ENCODE measurements at regions not wholly inside any gene's neighbourhood (a gene's known extent, or its start where the extent isn't known, plus 50 kb on each side); places are given as distances from the start of the nearest gene placed in this dataset.
"Not testable (repeated sequence)": the region's sequence is repeated elsewhere in the genome, so short reads cannot be mapped to it uniquely, and the experiment has no call there.

DNA sequence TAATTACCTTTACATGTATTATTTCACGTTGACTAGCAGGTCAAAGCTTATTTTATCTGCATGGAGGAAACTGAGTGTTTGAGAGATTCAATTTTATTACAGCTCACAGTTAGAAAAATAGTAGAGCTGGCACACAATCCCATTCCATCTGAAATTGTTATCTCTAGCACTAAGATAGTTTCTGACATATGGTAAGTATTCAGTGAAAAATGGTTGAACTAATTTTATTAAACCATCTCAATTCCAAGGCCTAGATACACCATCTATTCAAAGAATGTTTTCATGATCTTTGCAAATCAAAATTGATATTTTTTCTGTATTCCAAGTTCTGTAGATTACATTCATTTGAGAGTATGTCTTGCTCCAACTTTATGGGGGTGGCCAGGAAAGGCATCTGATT is 125.4 kb upstream of the FAT3 start:
- no peak overlapping the region for H3K4me3 Mint-ChIP-seq
- no peaks in the 10 kb centered on the region for H3K4me1 Mint-ChIP-seq (ENCODE audit: low read depth)
- no peak for DNase-seq (ENCODE audit: low spot score)
- H3K27me3 Mint-ChIP-seq (ENCODE audit: low read depth) = no peaks in the 10 kb centered on the region
- H3K9me3 Mint-ChIP-seq = peaks cover 9% of the 10 kb centered on the region
- H3K27ac Mint-ChIP-seq = no peak overlapping the region
- no peaks in the 10 kb centered on the region for H3K36me3 Mint-ChIP-seq (ENCODE audit: low read depth)

DNA sequence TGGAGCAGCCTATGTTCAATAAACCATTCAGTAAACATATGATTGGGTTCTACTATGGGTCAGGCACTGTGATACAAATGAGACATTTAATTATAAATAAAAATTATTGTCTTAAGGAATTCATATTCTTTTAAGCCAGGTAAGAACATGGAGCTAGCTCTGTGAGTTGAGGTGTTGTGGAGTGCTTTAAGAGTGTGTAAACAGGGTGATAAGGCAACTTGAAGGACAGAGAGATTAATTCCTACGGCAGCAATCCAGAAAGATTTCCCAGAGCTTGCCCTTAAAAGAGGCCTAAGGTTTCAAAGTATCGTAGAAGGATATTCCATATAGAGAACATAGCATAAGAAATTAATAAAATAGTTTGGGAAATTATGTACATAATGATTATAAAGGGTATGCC is 126.4 kb upstream of the FAT3 start:
- no peak for DNase-seq (ENCODE audit: low spot score)
- H3K4me1 Mint-ChIP-seq (ENCODE audit: low read depth) = no peaks in the 10 kb centered on the region
- no peaks in the 10 kb centered on the region for H3K36me3 Mint-ChIP-seq (ENCODE audit: low read depth)
- no peak overlapping the region for H3K4me3 Mint-ChIP-seq
- no peak overlapping the region for H3K27ac Mint-ChIP-seq
- peaks cover 9% of the 10 kb centered on the region for H3K9me3 Mint-ChIP-seq
- H3K27me3 Mint-ChIP-seq (ENCODE audit: low read depth) = no peaks in the 10 kb centered on the region

DNA sequence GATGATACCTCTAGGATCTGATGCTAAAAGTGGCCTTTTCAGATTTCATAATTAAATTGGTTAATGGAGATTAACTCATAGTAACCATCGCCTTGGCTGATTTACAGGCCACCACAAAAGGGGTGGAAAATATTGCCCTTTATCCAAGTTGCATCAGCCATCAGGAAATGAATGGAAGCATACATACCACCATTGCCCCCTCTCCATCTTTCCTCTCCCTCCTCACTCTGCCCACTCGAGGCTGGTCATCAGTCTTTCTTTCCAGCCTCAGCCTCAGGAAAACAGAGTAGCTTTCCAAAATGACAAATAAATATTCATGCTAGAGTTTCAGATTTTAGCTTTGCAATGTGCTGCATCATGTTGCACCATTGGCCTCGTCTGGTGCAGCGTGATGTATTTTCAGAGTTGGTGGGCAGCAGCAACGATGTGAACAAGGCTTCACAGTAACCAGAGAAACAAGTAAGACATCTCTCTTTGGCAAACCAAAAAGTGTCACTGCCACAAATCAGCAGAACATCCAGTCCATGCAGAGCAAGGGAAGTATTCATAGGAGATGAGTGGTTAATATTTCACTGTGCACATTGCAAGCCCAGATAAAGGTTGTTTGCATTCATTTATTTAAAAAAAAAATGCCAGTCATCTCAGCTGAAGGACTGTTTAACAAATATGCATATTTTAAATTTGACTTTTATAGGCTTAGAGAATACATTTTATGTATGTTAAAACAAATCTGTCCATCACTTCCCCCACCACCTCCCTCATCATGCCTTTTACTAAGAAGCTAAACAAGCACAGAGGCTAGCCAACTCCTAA is 136.7 kb upstream of the FAT3 start:
- no peak for DNase-seq (ENCODE audit: low spot score)
- no peaks in the 10 kb centered on the region for H3K4me1 Mint-ChIP-seq (ENCODE audit: low read depth)
- H3K27me3 Mint-ChIP-seq (ENCODE audit: low read depth) = no peaks in the 10 kb centered on the region
- H3K27ac Mint-ChIP-seq = no peak overlapping the region
- H3K9me3 Mint-ChIP-seq = peaks cover 33% of the 10 kb centered on the region
- no peaks in the 10 kb centered on the region for H3K36me3 Mint-ChIP-seq (ENCODE audit: low read depth)
- no peak overlapping the region for H3K4me3 Mint-ChIP-seq

DNA sequence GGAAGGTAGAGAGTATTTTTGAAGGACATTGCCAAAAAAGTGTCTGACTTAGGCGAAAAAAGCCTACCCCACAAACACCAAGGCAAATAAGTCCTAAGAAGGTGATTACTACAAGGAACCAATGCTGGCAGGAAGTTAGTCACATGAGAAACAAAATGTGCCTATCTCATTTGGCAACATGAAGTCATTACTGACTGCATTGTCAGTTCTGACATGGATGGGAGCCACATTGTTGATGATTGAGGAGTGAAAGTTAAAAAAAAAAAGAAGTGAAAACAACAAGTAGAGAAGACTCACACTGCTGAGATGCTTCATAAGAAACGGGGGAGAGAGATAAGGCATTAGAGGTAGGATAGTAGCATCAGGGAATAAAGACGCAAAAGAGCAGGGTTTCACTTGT is 141.5 kb upstream of the FAT3 start:
- H3K9me3 Mint-ChIP-seq = peaks cover 22% of the 10 kb centered on the region
- no peak overlapping the region for H3K4me3 Mint-ChIP-seq
- H3K27me3 Mint-ChIP-seq (ENCODE audit: low read depth) = no peaks in the 10 kb centered on the region
- H3K27ac Mint-ChIP-seq = no peak overlapping the region
- no peak for DNase-seq (ENCODE audit: low spot score)
- no peaks in the 10 kb centered on the region for H3K36me3 Mint-ChIP-seq (ENCODE audit: low read depth)
- no peaks in the 10 kb centered on the region for H3K4me1 Mint-ChIP-seq (ENCODE audit: low read depth)

DNA sequence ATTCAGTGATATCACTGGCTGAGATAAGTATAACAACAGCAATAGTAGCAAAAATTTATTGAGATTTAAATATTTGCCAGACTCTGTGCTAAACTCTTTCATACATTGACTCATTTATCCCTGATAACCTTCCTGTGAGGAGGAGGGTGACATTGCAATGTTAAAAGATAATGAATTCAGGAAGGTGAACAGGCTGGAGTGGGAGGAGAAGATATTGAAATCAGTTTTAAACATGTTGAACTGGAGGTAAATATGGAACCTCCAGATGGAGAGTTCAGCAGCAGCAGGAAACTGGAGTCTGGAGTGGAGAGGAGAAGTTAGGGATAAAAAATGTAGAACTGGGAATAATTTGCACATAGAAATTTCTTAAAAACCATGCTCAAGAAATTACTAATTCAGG is 142.0 kb upstream of the FAT3 start:
- Mint-ChIP-seq H3K4me3 (no peak overlapping the region), H3K27ac (no peak overlapping the region), H3K4me1 (ENCODE audit: low read depth) (no peaks in the 10 kb centered on the region), H3K36me3 (ENCODE audit: low read depth) (no peaks in the 10 kb centered on the region), H3K27me3 (ENCODE audit: low read depth) (no peaks in the 10 kb centered on the region), H3K9me3 (peaks cover 19% of the 10 kb centered on the region)
- no peak for DNase-seq (ENCODE audit: low spot score)

DNA sequence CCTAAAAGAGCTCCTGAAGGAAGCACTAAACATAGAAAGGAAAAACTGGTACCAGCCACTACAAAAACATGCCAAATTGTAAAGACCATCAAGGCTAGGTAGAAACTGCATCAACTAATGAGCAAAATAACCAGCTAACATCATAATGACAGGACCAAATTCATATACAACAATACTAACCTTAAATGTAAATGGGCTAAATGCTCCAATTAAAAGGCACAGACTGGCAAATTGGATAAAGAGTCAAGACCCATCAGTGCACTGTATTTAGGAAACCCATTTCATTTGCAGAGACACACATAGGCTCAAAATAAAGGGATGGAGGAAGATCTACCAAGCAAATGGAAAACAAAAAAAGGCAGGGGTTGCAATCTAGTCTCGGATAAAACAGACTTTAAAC is 150.1 kb upstream of the FAT3 start:
- not testable (repeated sequence) for DNase-seq (ENCODE audit: low spot score); H3K27me3 Mint-ChIP-seq (ENCODE audit: low read depth); H3K4me3 Mint-ChIP-seq; H3K36me3 Mint-ChIP-seq (ENCODE audit: low read depth); H3K27ac Mint-ChIP-seq; H3K4me1 Mint-ChIP-seq (ENCODE audit: low read depth)
- peaks cover 33% of the 10 kb centered on the region for H3K9me3 Mint-ChIP-seq

DNA sequence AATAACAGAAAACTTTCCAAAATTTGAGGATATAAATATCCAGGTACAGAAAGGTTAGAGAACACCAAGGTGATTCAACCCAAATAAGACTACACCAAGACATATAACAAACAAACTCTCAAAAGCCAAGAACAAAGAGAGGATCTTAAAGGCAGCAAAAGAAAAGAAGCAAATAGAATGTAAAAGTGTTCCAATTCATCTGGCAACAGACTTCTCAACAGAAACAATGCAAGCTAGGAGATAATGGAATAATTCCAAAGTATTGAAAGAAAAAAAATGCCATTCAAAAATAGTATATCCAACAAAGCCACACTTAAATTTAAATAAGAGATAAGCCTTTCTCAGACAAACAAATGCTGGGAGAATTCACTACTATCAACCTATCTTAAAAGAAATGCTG is 153.0 kb upstream of the FAT3 start:
- no peaks in the 10 kb centered on the region for H3K27me3 Mint-ChIP-seq (ENCODE audit: low read depth)

DNA sequence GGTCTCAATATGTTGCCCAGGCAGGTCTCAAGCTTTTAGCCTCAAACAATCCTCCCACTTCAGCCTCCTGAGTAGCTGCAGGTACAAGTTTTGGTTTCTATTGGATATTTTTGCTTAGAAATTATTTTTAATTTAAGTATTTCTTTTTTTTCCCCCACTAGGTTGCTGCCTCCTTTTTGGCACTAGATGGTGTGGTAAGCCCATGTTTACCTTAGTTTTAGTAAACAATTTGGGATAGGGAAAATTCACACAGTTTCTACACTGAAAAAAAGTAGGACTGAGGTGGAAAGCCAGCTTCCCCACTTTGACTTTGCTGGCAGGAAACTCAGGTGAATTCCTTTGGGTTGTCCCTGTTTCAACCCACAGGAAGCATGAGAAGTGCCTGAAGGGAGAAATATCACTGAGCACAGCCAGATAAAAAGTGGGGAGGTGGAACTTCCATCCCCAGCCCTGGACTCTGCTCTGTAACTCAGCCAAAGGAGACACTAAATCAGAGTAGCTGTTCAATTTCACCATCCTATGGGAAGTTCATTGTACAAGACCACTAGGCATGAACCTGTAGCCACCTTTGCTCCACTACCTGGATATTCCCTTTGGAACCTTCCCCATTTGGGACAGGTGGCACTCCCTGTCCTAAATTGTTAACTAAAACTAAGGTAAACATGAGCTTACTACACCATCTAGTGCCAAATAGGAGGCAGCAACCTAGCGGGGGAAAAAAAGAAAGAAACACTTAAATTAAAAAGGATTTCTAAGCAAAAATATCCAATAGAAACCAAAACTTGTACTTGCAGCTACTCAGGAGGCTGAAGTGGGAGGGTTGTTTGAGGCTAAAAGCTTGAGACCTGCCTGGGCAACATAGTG is 154.4 kb upstream of the FAT3 start:
- no peak for DNase-seq (ENCODE audit: low spot score)
- no peaks in the 10 kb centered on the region for H3K27me3 Mint-ChIP-seq (ENCODE audit: low read depth)
- H3K27ac Mint-ChIP-seq = no peak overlapping the region
- H3K4me3 Mint-ChIP-seq = no peak overlapping the region
- peaks cover 26% of the 10 kb centered on the region for H3K9me3 Mint-ChIP-seq
- no peaks in the 10 kb centered on the region for H3K36me3 Mint-ChIP-seq (ENCODE audit: low read depth)
- no peaks in the 10 kb centered on the region for H3K4me1 Mint-ChIP-seq (ENCODE audit: low read depth)

More for the DNA sequence above, 153.0 kb upstream of the FAT3 start:
- Mint-ChIP-seq H3K4me1 (ENCODE audit: low read depth) (no peaks in the 10 kb centered on the region), H3K4me3 (no peak overlapping the region), H3K36me3 (ENCODE audit: low read depth) (no peaks in the 10 kb centered on the region), H3K9me3 (peaks cover 28% of the 10 kb centered on the region), H3K27ac (no peak overlapping the region)
- DNase-seq (ENCODE audit: low spot score) = no peak

DNA sequence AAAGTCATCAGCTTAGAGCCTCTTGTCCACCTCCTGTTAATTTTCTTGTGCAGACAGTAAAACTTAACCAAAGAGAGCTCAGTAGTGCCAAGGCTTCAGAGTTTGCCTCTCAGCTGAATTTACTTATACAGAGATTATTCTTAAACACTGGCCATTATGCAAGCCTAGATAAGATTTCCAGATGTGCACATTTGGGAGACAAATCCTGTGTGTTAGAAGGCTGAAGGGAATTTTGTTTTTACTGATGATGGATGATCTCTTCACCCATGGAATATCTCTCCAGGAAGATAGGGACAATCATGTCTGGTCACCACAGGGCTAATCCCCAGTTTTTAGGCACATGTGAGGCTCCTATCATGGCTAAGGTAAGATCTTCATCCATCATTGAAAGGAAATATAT is 157.6 kb upstream of the FAT3 start:
- Mint-ChIP-seq H3K4me1 (ENCODE audit: low read depth) (no peaks in the 10 kb centered on the region), H3K9me3 (peaks cover 19% of the 10 kb centered on the region), H3K36me3 (ENCODE audit: low read depth) (no peaks in the 10 kb centered on the region), H3K27me3 (ENCODE audit: low read depth) (no peaks in the 10 kb centered on the region), H3K4me3 (no peak overlapping the region), H3K27ac (no peak overlapping the region)
- DNase-seq (ENCODE audit: low spot score) = no peak

DNA sequence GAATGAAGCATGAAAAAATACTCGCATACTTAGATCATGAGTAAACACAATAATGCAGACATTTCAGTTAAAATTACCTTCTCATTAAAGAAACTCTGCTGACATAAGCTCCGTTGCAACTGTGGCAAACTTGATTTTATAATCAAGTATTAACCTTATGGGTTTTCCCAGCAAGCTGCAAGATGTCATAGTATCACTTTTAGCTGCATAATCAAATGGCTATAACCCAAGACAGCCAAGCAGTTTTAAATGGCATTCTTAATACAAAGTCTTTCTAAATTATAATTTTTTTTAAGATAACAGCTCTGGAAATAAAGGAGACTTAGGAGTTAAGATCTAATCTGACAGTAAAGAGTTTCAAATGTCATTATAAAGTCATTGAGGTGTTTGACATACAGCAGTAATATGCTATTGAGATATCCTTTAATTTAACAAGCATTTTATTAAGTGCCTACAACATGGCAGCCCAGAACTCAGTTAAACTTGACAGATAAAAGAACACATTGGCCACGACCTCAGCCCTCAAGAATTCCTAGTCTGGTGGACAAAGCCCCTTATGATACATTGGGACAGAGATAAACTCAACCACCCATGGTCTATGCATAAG is 163.1 kb upstream of the FAT3 start:
- H3K4me3 Mint-ChIP-seq = no peak overlapping the region
- peaks cover 8% of the 10 kb centered on the region for H3K9me3 Mint-ChIP-seq
- H3K4me1 Mint-ChIP-seq (ENCODE audit: low read depth) = no peaks in the 10 kb centered on the region
- H3K36me3 Mint-ChIP-seq (ENCODE audit: low read depth) = no peaks in the 10 kb centered on the region
- no peak overlapping the region for H3K27ac Mint-ChIP-seq
- H3K27me3 Mint-ChIP-seq (ENCODE audit: low read depth) = no peaks in the 10 kb centered on the region
- no peak for DNase-seq (ENCODE audit: low spot score)

DNA sequence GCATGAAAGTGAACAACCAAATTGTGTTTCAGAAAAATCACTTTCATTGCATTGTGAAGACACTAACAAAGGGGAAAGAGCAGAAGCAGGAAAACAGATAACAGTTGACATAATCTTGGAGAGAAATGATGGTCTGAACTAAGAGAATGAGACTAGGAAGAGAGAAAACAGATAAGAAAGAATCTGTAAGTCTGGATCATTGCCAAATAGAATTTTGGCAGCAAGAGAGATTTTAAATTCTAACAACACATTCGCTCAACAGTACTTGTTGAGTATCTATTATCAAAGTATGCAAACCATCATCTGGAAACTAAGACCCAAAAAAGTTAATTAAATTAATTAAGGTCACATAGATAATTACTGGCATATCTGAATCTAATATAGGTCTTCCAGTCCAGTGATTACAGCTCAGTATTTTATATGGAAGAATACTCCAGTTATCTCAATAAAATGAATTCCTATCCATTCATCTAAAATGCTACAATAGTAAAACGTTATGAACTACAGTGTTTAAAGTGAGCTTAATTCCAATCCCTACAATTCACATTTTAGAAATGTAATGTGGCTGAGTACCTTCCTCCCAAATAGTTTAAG is 166.7 kb upstream of the FAT3 start:
- no peak for DNase-seq (ENCODE audit: low spot score)
- H3K4me1 Mint-ChIP-seq (ENCODE audit: low read depth) = no peaks in the 10 kb centered on the region
- H3K4me3 Mint-ChIP-seq = no peak overlapping the region
- H3K27me3 Mint-ChIP-seq (ENCODE audit: low read depth) = no peaks in the 10 kb centered on the region
- no peak overlapping the region for H3K27ac Mint-ChIP-seq
- no peaks in the 10 kb centered on the region for H3K36me3 Mint-ChIP-seq (ENCODE audit: low read depth)
- H3K9me3 Mint-ChIP-seq = peaks cover 5% of the 10 kb centered on the region

DNA sequence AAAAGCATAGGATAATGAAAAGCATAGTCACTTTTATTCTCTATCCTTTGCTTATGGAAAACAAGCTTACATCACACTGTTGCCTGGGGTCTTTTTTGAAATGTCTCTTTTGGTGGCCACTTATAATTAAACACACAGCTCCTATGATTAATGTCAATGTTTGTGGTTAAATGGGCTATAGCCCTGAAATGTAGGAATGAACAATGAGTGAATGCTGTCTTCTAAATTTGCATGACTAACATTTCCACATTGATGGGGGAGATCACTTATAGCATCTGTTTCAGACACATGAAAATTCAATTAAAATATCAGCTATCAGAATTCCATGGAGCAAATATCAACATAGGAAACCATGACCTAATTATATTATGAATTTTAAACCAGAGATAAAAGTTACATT is 171.4 kb upstream of the FAT3 start:
- no peaks in the 10 kb centered on the region for H3K27me3 Mint-ChIP-seq (ENCODE audit: low read depth)

DNA sequence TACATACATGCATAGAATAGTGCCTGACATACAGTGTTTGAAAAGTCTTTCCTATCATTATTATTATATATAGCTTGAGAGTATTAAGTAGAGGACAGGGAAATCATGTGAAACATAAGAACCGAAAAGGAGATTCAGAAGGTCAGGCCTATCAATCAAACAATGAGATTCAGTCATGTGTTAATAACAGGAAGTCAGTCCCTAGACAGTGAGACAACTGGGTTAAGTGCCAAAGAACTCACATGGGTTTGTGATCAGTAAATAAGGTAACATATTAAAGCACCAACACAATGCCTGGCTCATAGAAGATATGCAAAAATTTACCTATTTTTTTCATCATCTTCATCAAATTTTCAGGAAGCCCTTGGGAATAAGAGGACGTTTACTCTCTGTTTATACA is 174.3 kb upstream of the FAT3 start:
- Mint-ChIP-seq H3K4me1 (ENCODE audit: low read depth) (no peaks in the 10 kb centered on the region), H3K36me3 (ENCODE audit: low read depth) (no peaks in the 10 kb centered on the region), H3K27ac (no peak overlapping the region), H3K27me3 (ENCODE audit: low read depth) (no peaks in the 10 kb centered on the region), H3K4me3 (no peak overlapping the region), H3K9me3 (peaks cover 5% of the 10 kb centered on the region)
- no peak for DNase-seq (ENCODE audit: low spot score)

More for the DNA sequence above, 171.4 kb upstream of the FAT3 start:
- H3K9me3 Mint-ChIP-seq = peaks cover 5% of the 10 kb centered on the region
- H3K4me3 Mint-ChIP-seq = no peak overlapping the region
- no peaks in the 10 kb centered on the region for H3K36me3 Mint-ChIP-seq (ENCODE audit: low read depth)
- DNase-seq (ENCODE audit: low spot score) = no peak
- H3K4me1 Mint-ChIP-seq (ENCODE audit: low read depth) = no peaks in the 10 kb centered on the region
- no peak overlapping the region for H3K27ac Mint-ChIP-seq

DNA sequence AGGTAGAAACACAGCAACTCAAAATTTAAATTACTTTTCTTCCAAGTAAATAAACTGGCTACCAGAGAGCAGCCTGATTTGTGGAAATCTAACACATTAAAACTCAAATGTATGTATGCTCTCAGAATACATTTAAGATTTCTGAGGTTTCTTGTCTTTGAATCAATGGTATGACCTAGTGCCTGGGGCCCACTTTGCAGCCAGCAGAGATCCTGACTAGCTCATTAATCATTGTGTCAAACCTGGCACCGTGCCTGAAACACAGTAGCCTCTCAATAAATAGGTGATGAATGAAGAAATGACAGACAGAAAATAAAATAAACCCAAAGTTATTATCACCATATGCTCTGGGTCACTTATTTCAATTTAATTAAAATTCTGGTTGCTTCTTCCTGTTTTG is 176.2 kb upstream of the FAT3 start:
- no peaks in the 10 kb centered on the region for H3K27me3 Mint-ChIP-seq (ENCODE audit: low read depth)
- no peak overlapping the region for H3K4me3 Mint-ChIP-seq
- no peak for DNase-seq (ENCODE audit: low spot score)
- no peaks in the 10 kb centered on the region for H3K4me1 Mint-ChIP-seq (ENCODE audit: low read depth)
- H3K36me3 Mint-ChIP-seq (ENCODE audit: low read depth) = no peaks in the 10 kb centered on the region
- peaks cover 5% of the 10 kb centered on the region for H3K9me3 Mint-ChIP-seq
- no peak overlapping the region for H3K27ac Mint-ChIP-seq
